Parathyroid adenoma (tissue), 2 donors: ENCODE measurements at regions not wholly inside any gene's neighbourhood (a gene's known extent, or its start where the extent isn't known, plus 50 kb on each side); places are given as distances from the start of the nearest gene placed in this dataset.

ENCODE experiments used
- H2AFZ ChIP-seq: fragments of 300-600 bp; sonication (generic); one replicate; pipeline ENCODE4 v1.7.0; 2017; ENCODE audit warnings: antibody characterized with exemption, mild to moderate bottlenecking
- H3K27ac ChIP-seq: fragments of 300-600 bp; sonication (generic); one replicate; pipeline ENCODE4 v1.7.0; 2017
- H3K27me3 ChIP-seq: fragments of 300-600 bp; sonication (generic); one replicate; pipeline ENCODE4 v1.7.0; 2017; ENCODE audit warnings: low read length; ENCODE audit not compliant: control insufficient read depth, insufficient read depth
- H3K36me3 ChIP-seq: fragments of 300-600 bp; sonication (generic); one replicate; pipeline ENCODE4 v1.7.0; 2017; ENCODE audit warnings: low read length; ENCODE audit not compliant: control insufficient read depth, insufficient read depth
- H3K4me1 ChIP-seq: fragments of 300-600 bp; sonication (generic); one replicate; pipeline ENCODE4 v1.7.0; 2017; ENCODE audit warnings: control low read depth
- H3K4me2 ChIP-seq: fragments of 300-600 bp; sonication (generic); one replicate; pipeline ENCODE4 v1.7.0; 2017; ENCODE audit warnings: low read length
- H3K4me3 ChIP-seq: fragments of 300-600 bp; sonication (generic); one replicate; pipeline ENCODE4 v1.7.0; 2017; ENCODE audit warnings: low read depth, low read length
- H3K79me2 ChIP-seq: fragments of 300-600 bp; sonication (generic); one replicate; pipeline ENCODE4 v1.7.0; 2017; ENCODE audit warnings: control low read depth
- H3K9ac ChIP-seq: fragments of 300-600 bp; sonication (generic); one replicate; pipeline ENCODE4 v1.7.0; 2017; ENCODE audit warnings: mild to moderate bottlenecking
- H3K9me3 ChIP-seq: fragments of 300-600 bp; sonication (generic); one replicate; pipeline ENCODE4 v1.7.0; 2017; ENCODE audit warnings: low read length; ENCODE audit not compliant: control insufficient read depth
- CTCF ChIP-seq: fragments of 300-600 bp; sonication (generic); IDR thresholded peaks from one replicate; pipeline ENCODE4 v1.7.0; 2017; ENCODE audit warnings: antibody characterized with exemption, mild to moderate bottlenecking
- donor health status: primary hyperparathyroidism.

GRCh38 chrX:39586359-39586758 lies 511.4 kb downstream of the BCOR start:
- Histone ChIP-seq H3K4me1 (no peaks in the 10 kb centered on the region), H3K79me2 (no peaks in the 10 kb centered on the region), H3K4me2 (no peak overlapping the region), H3K27ac (no peak overlapping the region), H3K36me3 (no peaks in the 10 kb centered on the region), H3K4me3 (no peak overlapping the region), H3K27me3 (no peaks in the 10 kb centered on the region), H3K9me3 (no peaks in the 10 kb centered on the region), H2AFZ (no peak overlapping the region), H3K9ac (no peak overlapping the region)
- TF ChIP-seq CTCF, result no peak

- Histone ChIP-seq H3K27ac (no peak overlapping the region), H3K4me2 (no peak overlapping the region), H2AFZ (no peak overlapping the region), H3K4me1 (no peaks in the 10 kb centered on the region), H3K9me3 (no peaks in the 10 kb centered on the region), H3K79me2 (no peaks in the 10 kb centered on the region), H3K9ac (no peak overlapping the region), H3K36me3 (no peaks in the 10 kb centered on the region), H3K27me3 (no peaks in the 10 kb centered on the region), H3K4me3 (no peak overlapping the region)
- no peak for TF ChIP-seq CTCF
These were observed 506.7 kb downstream of the BCOR start for GRCh38 chrX:39591099-39591498.

GRCh38 chrX:39592776-39593175 lies 505.0 kb downstream of the BCOR start:
- H3K79me2 ChIP-seq, result no peaks in the 10 kb centered on the region
- H3K9me3 ChIP-seq, result no peaks in the 10 kb centered on the region
- H3K27me3 ChIP-seq, result no peaks in the 10 kb centered on the region

GRCh38 chrX:39595977-39596376 lies 501.8 kb downstream of the BCOR start:
- Histone ChIP-seq H3K9ac (no peak overlapping the region), H3K27ac (no peak overlapping the region), H3K4me1 (no peaks in the 10 kb centered on the region), H3K9me3 (no peaks in the 10 kb centered on the region), H3K4me2 (no peak overlapping the region), H2AFZ (no peak overlapping the region), H3K79me2 (no peaks in the 10 kb centered on the region), H3K27me3 (no peaks in the 10 kb centered on the region), H3K36me3 (no peaks in the 10 kb centered on the region), H3K4me3 (no peak overlapping the region)
- TF ChIP-seq CTCF, result no peak

More at GRCh38 chrX:39592776-39593175, 505.0 kb downstream of the BCOR start:
- no peaks in the 10 kb centered on the region for H3K4me1 ChIP-seq
- H3K4me2 ChIP-seq, result no peak overlapping the region
- no peak overlapping the region for H3K4me3 ChIP-seq
- H3K9ac ChIP-seq, result no peak overlapping the region
- no peak overlapping the region for H2AFZ ChIP-seq
- no peaks in the 10 kb centered on the region for H3K36me3 ChIP-seq
- no peak for TF ChIP-seq CTCF
- H3K27ac ChIP-seq, result no peak overlapping the region

GRCh38 chrX:39596437-39596836 lies 501.3 kb downstream of the BCOR start:
- no peaks in the 10 kb centered on the region for H3K9me3 ChIP-seq
- H3K9ac ChIP-seq, result no peak overlapping the region
- TF ChIP-seq CTCF, result no peak
- no peaks in the 10 kb centered on the region for H3K79me2 ChIP-seq
- H3K36me3 ChIP-seq, result no peaks in the 10 kb centered on the region
- H3K27ac ChIP-seq, result no peak overlapping the region
- H3K4me1 ChIP-seq, result no peaks in the 10 kb centered on the region
- H3K4me3 ChIP-seq, result no peak overlapping the region
- no peak overlapping the region for H2AFZ ChIP-seq
- H3K27me3 ChIP-seq, result no peaks in the 10 kb centered on the region
- H3K4me2 ChIP-seq, result no peak overlapping the region
